ENCODE measurements at regions not wholly inside any gene's neighbourhood (a gene's known extent, or its start where the extent isn't known, plus 50 kb on each side); places are given as distances from the start of the nearest gene placed in this dataset.
"Not testable (repeated sequence)": the region's sequence is repeated elsewhere in the genome, so short reads cannot be mapped to it uniquely, and the experiment has no call there.

DNA sequence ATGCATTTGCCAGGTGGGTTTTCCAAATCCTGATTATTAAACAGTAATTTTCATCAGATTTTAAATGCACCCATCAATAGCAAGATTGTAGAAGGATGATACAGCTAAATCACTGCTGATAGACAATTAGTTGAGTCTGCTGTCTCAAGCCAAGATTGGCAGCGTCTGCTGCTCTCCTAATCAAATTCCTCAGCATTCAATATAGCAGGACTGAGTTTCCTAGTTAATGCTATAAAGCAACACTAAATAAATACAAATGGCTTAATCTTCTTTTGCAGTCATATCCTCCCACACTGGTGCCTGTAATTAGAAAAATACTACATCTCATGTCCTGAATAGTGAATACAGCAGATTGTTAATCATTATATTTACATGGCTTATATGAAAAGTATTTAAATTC lies 1028.8 kb downstream of the ADGRL2 start:
- no peak for DNase-seq (ENCODE audit: low read depth)

DNA sequence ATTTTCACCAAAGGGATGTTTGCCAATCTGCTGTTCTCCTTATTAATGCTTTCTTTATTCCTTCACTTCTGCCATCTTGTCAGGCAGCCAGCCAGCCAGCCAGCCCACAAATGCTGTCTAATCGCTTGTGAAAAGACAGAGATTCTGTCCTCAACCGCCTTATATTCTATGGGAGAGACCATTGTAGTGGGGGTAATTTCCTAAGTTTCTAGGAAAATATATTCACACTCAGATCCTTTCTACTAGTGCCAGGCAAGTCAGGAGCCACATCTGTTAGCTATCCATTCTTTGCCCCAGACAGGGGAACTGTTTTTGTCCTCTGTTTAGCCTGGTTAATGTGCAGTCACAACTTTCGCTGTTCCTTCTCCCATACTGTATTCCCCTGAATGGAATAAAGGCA lies 1023.1 kb downstream of the ADGRL2 start:
- no peak for DNase-seq (ENCODE audit: low read depth)

DNA sequence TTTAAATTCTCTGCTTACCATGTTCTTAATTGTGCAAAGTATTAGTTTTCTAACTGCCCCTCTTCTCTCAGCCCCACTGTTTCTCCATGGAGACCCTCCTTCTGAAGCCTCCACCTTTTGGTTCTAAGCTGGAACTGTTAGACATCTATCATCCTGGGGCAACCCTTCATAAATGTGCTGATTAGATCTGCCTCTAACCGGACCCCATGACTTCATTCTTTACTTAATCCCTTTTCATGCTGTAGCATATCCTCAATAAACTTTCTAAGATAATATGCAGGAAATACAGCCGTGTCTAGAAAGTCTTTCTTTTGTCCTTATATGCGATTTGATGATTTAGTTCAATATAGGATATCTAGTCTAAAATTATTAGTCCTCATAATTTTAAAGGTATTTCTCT lies 1020.1 kb downstream of the ADGRL2 start:
- DNase-seq (ENCODE audit: low read depth) = no peak

DNA sequence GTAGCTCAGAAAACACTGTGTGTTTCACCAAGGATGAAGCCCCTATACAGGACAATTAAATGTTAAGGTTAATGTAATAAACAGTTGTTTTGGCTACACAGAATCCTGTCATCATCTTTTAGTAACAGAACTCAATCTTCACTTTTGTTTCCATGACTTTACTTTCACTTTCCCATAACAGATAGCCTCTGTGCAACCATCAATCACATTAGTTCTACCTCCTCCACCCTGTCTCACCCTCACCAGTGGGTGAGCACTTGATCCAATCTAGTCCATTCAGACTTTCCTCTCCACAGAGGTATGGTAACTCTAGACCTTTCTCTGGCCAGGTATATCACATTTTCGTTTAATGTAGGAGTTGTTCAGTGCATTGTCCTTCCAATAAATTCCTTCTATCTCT lies 1018.5 kb downstream of the ADGRL2 start:
- no peak for DNase-seq (ENCODE audit: low read depth)

- DNase-seq (ENCODE audit: low read depth) = no peak
Measured at GRCh38 chr1:82818586-82818985, 1017.9 kb downstream of the ADGRL2 start.

GRCh38 chr1:82813386-82813785 lies 1012.7 kb downstream of the ADGRL2 start:
- DNase-seq (ENCODE audit: low read depth) = no peak

DNA sequence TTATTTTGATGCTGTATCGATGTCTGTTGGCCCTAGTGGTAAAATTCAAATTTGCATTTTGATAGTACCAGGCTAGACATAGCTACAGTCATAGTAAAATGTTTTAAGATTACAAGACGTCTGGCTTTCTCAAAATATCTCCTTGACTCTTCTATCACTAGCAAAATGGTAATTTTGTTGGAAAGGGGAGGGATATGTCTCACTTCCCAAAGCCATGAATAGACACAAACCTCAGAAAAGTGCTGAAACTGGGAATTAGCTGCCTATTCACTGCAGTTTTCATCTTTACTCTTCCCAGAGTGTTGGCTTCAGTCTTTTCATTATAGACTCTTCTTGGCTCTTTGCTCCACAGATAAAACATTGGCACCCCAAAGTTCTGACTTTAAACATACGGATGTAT lies 1009.9 kb downstream of the ADGRL2 start:
- no peak for DNase-seq (ENCODE audit: low read depth)

DNA sequence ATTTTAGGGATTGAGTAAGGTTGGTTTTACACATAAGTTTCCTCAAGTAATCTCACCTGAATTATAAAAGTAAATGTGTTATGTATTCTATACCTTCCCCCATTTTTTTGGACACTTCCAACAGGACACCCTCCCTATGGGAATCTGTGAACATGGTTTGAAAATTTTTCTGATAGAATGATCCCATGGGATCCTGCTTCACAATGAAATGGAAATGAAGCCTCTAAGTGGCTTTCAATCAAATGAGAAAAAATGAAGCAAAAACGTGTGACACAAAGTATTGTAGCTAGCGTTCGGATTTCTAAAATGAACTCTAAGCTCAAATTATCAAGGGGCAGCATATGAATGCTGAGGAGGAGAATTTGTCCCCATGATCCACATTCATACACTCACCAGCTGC lies 1006.8 kb downstream of the ADGRL2 start:
- DNase-seq (ENCODE audit: low read depth) = no peak

DNA sequence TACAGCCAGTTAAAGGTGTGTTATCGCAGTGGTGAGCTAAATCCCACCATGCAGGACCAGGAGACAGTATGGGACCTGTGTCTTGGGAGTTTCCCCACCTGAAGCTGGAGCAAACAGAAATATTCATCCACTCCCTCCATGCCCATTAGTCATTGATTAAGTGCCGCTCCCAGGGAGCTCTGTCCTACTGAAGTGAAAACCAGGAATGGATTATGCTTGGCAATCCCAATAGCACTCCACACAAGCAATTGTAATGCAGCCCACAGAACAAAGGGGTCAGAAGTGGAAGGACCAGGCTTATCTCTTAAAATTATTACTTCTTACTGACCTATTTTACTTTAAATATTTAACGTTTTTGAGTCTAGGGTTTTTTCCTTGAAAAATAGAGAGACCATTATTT lies 1005.4 kb downstream of the ADGRL2 start:
- DNase-seq (ENCODE audit: low read depth) = no peak

GRCh38 chr1:82801176-82801575 lies 1000.4 kb downstream of the ADGRL2 start:
- DNase-seq (ENCODE audit: low read depth) = no peak

GRCh38 chr1:82800721-82801120 lies 1000.0 kb downstream of the ADGRL2 start:
- DNase-seq (ENCODE audit: low read depth) = no peak

- DNase-seq (ENCODE audit: low read depth) = no peak
Measured at GRCh38 chr1:82799261-82799660, 998.5 kb downstream of the ADGRL2 start.

DNA sequence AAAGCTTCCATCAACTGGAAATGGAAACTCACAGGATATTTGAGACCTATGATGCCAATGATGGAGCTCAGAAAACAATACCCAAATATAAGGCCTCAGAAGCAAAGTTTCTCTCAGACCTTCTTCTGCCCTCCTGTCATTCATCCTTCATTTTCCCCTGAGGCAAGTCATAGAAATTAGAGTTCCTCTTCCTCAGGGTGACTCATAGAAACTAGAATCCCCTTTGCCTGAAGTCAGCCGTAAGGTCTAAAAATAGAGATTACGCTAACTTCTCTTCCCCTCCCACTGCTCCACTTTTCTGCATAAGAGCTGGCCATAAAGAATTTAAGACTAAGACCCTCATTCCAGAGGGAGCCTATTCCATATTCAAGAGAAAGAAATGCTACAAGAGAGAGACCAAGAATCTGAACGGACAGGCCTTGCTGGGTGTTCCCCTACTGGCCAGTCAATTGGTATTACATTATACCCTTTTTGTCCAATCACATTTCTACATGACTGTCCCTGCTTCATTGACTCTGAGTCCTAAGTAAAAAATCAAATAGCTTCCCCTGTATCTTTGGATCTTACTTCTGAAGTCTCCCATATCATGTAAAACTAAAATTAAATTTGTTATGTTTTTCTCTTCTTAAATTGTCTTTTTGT lies 994.9 kb downstream of the ADGRL2 start:
- DNase-seq (ENCODE audit: low read depth) = no peak

- DNase-seq (ENCODE audit: low read depth) = no peak
Measured at GRCh38 chr1:82792151-82792550, 991.4 kb downstream of the ADGRL2 start.

- no peak for DNase-seq (ENCODE audit: low read depth)
Measured at GRCh38 chr1:82790556-82790955, 989.8 kb downstream of the ADGRL2 start.

DNA sequence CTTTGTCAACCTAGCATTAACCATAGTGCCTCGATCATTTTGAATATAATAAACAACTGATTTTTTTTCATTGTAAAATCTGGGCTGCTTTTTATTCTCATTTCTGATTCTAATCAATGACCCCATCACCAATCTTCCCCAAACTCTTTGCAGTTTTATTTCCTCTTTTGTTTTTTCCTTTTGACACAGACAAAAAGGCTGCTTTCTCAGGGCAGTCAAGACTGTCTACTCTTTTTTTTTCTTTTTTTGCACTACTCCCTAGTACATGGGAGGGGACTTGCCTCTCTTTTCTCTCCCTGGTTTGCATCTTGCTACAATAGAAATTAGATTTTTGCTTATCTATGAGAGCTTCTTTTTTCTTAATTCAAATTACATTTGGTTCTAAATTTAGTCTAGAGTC lies 987.9 kb downstream of the ADGRL2 start:
- no peak for DNase-seq (ENCODE audit: low read depth)

- no peak for DNase-seq (ENCODE audit: low read depth)
Measured at GRCh38 chr1:82788038-82788437, 987.3 kb downstream of the ADGRL2 start.

DNA sequence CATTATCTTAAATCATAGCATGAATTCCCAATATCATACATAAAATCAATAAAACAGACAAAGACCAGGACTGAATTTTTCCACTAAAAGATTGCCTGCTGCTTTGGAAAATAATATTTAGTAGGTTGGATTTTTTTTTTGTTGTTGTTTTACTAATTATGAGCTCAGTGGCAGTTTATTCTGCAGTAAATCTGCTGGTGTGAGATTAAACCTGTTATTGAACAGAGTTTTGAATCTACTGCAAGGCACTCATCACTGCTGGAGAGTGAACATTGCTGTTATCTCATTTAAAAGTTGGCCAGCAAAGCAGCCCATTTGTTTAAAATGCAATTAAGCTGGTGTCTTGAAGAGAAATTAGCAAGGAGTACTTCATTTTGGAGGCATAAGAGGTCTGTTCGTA lies 986.1 kb downstream of the ADGRL2 start:
- no peak for DNase-seq (ENCODE audit: low read depth)

GRCh38 chr1:82785268-82785790 lies 984.6 kb downstream of the ADGRL2 start:
- DNase-seq (ENCODE audit: low read depth) = no peak

DNA sequence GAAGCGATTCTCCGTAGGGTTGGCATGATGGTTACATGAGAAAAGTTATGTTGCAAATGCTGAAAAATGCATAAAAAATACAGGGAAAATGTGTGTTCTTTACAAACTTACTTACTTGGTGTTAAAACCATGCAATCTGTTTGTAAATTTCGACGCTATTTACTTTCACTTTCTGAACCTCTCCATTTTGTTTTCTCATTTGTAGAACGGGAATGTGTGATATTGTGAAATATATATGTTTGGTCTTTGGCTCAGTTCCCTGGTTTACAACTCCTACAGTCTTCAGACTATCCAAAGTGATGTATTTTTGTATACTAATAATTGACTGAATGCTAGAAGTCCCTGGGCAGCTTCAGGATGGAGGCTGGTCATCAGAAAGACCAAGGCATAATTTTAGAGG lies 982.3 kb downstream of the ADGRL2 start:
- DNase-seq (ENCODE audit: low read depth) = no peak

- DNase-seq (ENCODE audit: low read depth) = no peak
Measured at GRCh38 chr1:82782599-82782998, 981.9 kb downstream of the ADGRL2 start.

DNA sequence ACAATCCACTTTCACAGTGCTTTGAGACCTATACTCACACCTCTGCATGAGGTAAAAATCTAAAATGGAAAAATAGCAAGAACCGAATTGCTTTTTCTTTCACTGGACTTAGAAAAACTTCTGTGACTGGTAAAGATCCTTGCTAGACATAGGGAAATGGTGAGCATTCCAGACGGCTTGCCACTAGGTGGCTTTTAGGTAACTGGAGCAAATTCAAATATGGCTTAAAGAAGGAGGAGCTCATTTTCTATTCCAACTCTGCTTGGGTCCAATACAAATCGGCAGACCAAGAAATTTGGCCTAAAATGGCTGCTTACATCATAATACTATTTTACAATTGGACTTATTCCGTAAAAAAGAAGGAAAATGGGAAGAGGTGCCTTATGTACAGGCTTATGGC lies 977.9 kb downstream of the ADGRL2 start:
- no peak for DNase-seq (ENCODE audit: low read depth)

- DNase-seq (ENCODE audit: low read depth) = no peak
Measured at GRCh38 chr1:82777240-82777639, 976.5 kb downstream of the ADGRL2 start.

- DNase-seq (ENCODE audit: low read depth) = not testable (repeated sequence)
Measured at GRCh38 chr1:82776730-82777129, 976.0 kb downstream of the ADGRL2 start.

Data from fibroblast of the conjunctiva (primary cell).